PFSK-1 (cell line): ENCODE measurements at regions not wholly inside any gene's neighbourhood (a gene's known extent, or its start where the extent isn't known, plus 50 kb on each side); places are given as distances from the start of the nearest gene placed in this dataset.

ENCODE experiments used
- FOXP2 ChIP-seq: optimal IDR thresholded peaks from 2 replicates; pipeline ENCODE3; 2011; ENCODE audit warnings: borderline replicate concordance, control low read depth, inconsistent platforms; ENCODE audit not compliant: insufficient read depth; ENCODE audit errors: extremely low read length, extremely low read depth
- POLR2AphosphoS5 ChIP-seq: IDR thresholded peaks from 2 replicates; pipeline ENCODE4 v1.6.1; 2012; ENCODE audit warnings: low read depth, mild to moderate bottlenecking, control low read depth, low read length, moderate library complexity
- REST ChIP-seq, 2 experiments: IDR thresholded peaks; 2 replicates each; pipeline versions ENCODE4 v1.6.1 to v1.8.0; 2011 to 2012; ENCODE audit warnings: low read depth in 2 of 2, low read length in 2 of 2, control low read depth in 1 of 2, inconsistent platforms in 1 of 2, mild to moderate bottlenecking in 1 of 2, moderate library complexity in 1 of 2; ENCODE audit not compliant: insufficient read depth in 1 of 2
- SIN3A ChIP-seq: IDR thresholded peaks from 2 replicates; pipeline ENCODE4 v1.6.1; 2012; ENCODE audit warnings: mild to moderate bottlenecking, low read length, moderate library complexity, borderline replicate concordance; ENCODE audit not compliant: insufficient read depth
- TAF1 ChIP-seq: IDR thresholded peaks from 2 replicates; pipeline ENCODE4 v1.6.1; 2012; ENCODE audit warnings: low read length, control low read depth, borderline replicate concordance; ENCODE audit not compliant: insufficient read depth

DNA sequence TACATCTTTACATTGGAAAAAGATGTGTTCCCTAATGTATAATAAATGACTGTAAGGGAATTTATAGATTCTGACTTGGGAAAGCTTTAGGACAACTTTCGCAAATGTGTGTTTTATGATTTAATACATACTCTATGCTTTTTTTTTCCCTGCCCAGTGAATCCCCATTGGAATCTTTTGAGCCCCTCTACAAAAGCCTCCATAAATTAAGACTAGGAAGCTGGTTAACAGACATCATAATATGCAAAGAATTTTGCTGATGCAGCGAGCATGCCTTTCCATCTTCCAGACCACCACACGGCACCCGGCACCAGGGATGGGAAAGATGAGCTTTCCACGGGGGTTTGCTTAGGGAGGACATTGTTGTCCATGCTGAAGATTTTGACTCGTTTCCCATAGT, 156.1 kb upstream of the IVNS1ABP start:
- TF ChIP-seq POLR2AphosphoS5 (no peak), REST (IDR thresholded peaks at IDR 0.05; ENCODE audit: insufficient read depth in 1 of 2, low read depth in 2 of 2, low read length in 2 of 2) (no peak), TAF1 (no peak), SIN3A (no peak), FOXP2 (no peak)
